Transverse colon (tissue), 3 donors: ENCODE measurements at regions not wholly inside any gene's neighbourhood (a gene's known extent, or its start where the extent isn't known, plus 50 kb on each side); places are given as distances from the start of the nearest gene placed in this dataset.

Experiments used
- POLR2A ChIP-seq: fragments of 450-650 bp; IDR thresholded peaks from one replicate; pipeline ENCODE4 v1.6.1; 2016; ENCODE audit warnings: antibody characterized with exemption, mild to moderate bottlenecking, moderate library complexity
- TF ChIP-seq, protein P1 (sequence below), 5 experiments: fragments of 200-600 bp in 3 of 5; fragments of 450-650 bp in 2 of 5; sonication (generic) in 3 of 5; IDR thresholded peaks; 1 replicate in 2 of 5; 2 replicates in 3 of 5; pipeline ENCODE4 v1.5.1; 2016 to 2017; ENCODE audit warnings: antibody characterized with exemption in 5 of 5, inconsistent platforms in 3 of 5, mild to moderate bottlenecking in 2 of 5, moderate library complexity in 1 of 5

DNA sequence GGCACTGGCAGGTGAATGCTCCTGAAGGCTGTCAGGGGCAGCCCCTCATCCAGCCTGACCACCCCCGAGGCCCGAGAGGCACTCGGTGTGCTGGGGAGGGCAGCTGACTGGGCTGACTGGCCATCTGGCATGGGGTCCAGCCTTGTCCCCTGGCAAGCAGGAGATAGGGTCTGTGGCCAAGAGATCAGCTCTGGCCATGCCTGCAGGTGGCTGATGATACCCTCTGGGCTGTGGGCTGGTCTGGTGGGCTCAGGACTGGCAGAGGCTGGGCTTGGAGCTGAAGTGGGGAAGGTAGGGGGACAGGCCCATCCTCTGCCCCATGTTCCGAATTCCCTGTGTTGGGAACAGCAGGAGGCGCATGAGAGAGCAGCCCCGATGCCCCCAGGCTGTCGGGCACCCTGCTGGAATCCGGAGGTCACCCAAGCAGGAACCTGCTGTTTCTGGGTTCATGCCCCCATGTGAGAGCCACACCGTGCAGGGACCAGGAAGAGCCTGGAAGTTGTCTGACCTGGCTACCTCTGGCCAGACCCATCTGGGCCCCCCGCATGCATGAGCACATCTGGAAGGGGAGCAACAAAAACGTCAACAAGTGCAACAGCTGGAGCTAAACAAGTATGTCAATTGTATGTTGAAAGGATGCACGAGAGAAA, 527.0 kb downstream of the TBC1D22A start:
- TF ChIP-seq, protein P1, sequence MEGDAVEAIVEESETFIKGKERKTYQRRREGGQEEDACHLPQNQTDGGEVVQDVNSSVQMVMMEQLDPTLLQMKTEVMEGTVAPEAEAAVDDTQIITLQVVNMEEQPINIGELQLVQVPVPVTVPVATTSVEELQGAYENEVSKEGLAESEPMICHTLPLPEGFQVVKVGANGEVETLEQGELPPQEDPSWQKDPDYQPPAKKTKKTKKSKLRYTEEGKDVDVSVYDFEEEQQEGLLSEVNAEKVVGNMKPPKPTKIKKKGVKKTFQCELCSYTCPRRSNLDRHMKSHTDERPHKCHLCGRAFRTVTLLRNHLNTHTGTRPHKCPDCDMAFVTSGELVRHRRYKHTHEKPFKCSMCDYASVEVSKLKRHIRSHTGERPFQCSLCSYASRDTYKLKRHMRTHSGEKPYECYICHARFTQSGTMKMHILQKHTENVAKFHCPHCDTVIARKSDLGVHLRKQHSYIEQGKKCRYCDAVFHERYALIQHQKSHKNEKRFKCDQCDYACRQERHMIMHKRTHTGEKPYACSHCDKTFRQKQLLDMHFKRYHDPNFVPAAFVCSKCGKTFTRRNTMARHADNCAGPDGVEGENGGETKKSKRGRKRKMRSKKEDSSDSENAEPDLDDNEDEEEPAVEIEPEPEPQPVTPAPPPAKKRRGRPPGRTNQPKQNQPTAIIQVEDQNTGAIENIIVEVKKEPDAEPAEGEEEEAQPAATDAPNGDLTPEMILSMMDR (IDR thresholded peaks at IDR 0.05), result no peak
- no peak for TF ChIP-seq POLR2A
